NCI-H2029 treated with DMSO at 0.1 percent for 48 hours (cell line): ENCODE measurements at regions not wholly inside any gene's neighbourhood (a gene's known extent, or its start where the extent isn't known, plus 50 kb on each side); places are given as distances from the start of the nearest gene placed in this dataset.

Experiments used
- DNase-seq: peaks from one replicate; lab custom pipeline; 2025; lab: John Stamatoyannopoulos, UW

DNA sequence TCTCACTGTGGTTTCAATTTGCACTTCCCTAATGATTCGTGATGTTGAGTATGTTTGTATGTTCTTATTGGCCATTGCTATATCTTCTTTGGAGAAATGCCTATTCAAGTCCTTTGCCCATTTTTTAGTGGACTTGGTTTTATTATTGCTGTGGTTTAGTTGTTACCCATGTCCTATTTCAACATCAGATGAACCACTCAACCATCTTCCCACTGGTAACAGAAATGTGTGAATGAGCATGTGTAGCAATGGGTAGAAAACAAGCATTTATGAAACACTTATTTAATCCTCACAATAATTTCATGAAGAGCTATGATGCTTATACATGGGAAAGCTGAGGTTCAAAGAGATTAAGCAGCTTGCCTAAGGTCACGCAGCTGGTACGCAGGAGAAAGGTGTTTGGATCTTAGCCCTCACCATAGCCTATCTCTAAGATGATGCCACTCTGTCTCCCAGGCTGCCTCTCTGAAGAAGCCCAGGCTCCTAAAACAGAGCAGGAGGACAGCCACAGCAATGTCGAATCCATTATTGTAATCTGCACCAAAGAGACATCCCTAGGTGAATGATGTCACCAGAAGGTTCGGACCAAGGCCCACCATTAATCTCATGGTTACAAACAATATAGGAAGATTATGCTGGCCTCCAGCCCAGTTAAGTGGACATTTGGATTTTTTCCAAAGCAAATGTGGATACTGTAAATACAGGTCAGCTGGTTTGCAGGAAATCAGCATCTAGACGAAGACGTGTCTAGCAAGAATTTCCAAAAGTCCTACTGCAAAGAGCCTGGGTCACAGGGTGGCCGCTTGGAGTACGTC lies 447.6 kb upstream of the ZMIZ1 start:
- DNase-seq = peak; percentile 53

DNA sequence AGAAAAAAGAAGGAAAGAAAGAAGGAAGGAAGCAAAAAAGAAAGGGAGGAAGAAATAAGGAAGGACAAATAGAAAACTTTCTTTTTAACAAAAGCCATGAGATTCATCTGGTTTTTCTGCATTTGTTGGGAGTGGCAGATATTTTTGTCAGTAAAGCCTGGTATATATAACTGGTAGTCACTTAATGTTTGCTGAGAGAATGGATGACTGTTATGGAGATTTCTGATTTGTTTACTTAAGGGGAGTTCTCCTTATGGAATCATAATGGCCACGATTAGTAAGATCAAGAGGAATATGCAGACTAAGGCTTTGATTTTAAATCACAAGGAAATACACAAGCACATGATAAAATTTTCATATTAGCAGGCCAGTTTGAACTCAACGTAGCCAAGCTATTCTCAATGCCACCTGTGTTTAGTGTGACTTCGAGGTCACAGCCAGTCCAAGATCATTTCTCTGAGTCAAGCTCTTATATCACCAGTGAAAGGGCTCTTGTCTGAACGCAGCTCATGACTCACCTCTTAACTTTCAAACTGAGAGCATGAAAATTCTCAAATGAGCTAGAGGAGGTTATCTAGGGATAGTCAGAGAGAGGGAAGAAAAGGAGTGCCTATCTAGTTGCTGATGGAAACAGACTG lies 445.1 kb upstream of the ZMIZ1 start:
- DNase-seq = peak; percentile 11

GRCh38 chr10:78624791-78625190 lies 444.0 kb upstream of the ZMIZ1 start:
- DNase-seq = no peak

DNA sequence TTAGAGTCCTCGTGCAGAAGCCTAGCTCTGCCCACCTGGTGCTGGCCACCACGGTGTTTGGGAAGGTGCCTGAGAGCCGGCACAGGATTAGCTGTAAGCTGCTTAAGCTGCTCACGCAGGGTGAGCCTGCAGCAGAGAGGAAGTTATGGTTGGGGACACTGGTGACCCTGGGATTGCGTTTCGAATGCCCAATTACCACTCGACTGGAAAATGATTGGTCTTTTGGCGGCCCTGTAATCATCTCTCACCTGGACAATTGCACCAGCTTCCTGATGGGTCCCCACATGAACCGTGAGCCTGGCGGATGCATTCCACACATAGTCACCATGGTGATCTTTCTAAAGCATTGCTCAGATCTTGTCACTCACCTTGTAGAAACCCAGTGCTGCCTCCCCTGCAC lies 442.3 kb upstream of the ZMIZ1 start:
- no peak for DNase-seq

DNA sequence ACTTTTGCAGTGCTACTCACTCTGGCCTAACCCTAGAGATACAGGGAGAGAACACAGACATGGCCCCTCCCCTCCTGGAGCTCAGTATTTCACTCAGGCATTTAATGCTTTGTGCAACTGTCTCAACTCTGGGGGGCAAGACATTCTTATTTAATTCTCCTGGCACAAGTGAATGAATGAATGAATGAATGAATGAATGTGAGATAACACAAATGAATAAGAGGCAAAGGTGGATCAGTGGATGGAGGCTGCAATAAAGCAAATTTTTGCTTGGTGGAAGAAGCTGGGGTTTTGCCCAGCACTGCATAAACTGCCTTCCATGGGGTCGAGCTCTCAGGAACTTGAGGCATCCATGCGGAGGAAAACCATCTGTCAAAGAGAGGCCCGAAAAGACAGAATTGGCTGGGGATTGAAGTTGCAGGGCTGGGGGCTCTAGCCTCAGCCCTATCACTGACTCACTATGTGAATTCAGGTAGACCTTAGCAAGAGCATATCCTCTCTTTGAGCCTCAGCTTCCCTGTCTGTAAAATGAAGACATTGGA lies 441.4 kb upstream of the ZMIZ1 start:
- no peak for DNase-seq

- DNase-seq = no peak
These were observed 439.8 kb upstream of the ZMIZ1 start for GRCh38 chr10:78628976-78629375.

- DNase-seq = no peak
These were observed 439.0 kb upstream of the ZMIZ1 start for GRCh38 chr10:78629773-78630172.

DNA sequence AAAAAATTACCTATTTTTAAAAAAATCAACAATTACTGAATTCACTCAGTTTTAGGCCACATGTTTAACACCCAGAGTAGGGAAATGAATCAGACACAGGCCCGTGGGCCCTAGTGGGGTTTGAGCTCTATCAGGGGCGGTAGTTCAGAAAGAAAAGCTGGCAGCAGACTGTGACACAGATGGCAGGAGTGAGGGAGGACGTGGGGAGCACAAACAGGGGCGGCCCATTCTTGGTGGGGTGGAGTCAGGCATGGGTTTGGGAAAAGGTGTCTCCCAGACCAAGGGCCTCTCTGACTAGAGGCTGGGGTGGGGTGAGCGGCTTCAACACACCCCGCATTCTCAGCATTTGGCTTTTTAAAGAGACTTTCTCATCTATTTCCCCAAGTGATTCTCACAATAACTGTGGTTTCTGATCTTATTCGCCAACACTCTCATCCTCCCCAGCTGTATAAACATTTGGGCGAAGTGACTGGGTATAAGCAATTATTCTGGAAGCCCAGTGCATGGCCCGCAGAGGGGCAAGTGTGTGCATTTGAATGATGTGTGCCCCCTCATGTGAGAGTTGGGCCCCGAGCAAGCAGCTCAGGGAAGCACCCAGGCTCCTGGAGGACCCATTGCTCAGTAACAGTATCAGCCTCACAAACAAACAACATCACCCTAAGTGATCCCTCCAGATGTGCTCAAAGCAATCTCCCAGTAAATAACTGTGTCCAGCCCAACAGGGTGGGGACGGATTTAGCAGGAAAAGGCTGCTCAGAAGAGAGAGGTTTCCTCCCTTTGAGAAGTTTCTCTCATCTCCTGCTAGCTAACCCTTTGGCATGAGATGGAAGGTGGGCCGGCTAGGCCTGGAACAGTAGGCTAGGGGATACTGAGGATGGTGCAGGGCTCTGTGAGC lies 437.6 kb upstream of the ZMIZ1 start:
- no peak for DNase-seq

- no peak for DNase-seq
These were observed 434.4 kb upstream of the ZMIZ1 start for GRCh38 chr10:78634389-78634815.

- no peak for DNase-seq
These were observed 433.9 kb upstream of the ZMIZ1 start for GRCh38 chr10:78634835-78635234.

GRCh38 chr10:78639629-78640028 lies 429.1 kb upstream of the ZMIZ1 start:
- DNase-seq = no peak

GRCh38 chr10:78640796-78641636 lies 427.8 kb upstream of the ZMIZ1 start:
- DNase-seq = no peak

DNA sequence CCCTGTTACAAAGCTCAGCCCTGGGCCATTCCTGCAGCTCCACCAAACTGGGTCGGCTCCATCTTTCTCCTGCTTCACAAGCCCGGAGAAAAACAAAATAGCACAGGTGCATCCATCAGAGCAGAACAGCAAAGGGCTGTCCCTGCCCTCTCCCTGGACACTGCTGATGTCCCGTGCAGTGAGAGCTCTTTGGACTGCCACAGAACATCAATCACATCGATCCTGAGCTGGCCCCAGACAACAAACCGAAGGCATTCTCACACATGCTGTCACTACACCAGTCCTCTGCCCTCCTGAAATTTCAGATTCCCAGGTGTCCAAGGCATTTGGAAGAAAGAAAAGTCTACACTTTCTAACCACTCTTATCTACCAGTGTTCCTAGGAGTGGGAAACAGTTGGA lies 427.1 kb upstream of the ZMIZ1 start:
- no peak for DNase-seq

DNA sequence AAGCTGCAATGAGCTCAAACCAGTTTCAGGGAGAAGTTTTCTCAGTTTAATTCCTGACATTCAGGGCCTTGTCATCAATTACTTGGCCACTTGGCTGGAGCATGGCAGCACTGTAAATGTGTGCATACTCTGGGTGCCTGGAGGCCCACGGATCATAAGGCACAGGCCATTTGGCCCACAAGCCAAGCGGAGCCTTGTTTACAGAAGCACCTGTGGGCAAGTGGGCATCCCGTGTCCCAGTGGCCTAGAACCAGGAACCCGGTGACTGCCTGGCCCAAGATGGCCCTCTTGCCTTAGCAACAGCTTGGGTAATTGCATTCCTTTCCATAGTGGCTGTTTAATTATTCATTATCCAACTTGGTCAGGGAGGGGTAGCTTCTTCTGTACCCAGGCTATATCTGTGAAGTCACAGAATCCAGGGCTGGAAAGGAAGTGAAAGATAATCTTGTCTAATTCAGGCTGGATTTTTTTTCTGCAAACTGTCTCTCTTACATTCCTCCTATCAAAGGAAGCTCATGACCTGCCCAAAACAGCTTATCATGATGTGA lies 426.4 kb upstream of the ZMIZ1 start:
- DNase-seq = no peak

DNA sequence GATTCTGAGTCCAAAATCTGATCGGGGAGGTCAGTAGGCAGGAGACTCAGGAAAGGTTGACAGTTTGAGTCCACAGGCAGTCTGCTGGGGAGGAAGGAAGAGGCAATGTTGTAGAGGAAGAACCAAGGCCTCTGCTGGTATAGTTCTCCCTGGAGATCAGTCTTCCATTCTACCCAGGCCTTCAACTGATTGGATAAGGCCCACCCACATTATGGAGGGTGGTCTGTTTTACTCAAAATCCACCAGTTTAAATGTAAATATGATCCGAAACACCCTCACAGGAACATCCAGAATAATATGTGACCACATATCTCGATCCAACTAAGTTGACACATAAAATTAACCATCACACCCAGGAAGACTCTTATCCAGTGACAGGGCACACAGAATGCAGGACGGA lies 425.3 kb upstream of the ZMIZ1 start:
- no peak for DNase-seq

- DNase-seq = no peak
These were observed 424.2 kb upstream of the ZMIZ1 start for GRCh38 chr10:78644550-78644949.

DNA sequence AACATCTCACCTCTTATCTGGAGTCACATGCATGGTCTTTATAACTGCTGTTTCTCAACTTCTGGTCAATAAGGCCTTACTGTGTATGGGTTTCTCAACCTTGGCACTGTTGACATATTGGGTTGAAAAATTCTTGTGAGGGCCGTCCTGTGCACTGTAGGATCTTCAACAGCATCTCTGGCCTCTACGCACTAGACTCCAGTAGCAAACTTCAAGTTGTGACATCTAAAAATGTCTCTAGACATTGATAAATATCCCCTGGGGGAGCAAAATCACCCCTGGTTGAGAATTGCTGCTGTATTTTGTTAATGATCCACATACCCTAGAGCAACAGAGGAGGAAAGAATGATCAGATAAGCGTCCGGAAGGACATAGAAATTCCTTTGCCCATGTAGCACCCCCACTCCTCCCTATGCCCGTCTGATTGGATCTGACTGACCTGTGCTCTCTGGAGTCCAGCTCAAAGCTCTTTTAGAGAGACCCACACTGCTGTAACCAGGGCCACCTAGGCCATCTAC lies 423.5 kb upstream of the ZMIZ1 start:
- DNase-seq = no peak

GRCh38 chr10:78645975-78646374 lies 422.8 kb upstream of the ZMIZ1 start:
- no peak for DNase-seq

GRCh38 chr10:78648256-78648860 lies 420.4 kb upstream of the ZMIZ1 start:
- DNase-seq = no peak

DNA sequence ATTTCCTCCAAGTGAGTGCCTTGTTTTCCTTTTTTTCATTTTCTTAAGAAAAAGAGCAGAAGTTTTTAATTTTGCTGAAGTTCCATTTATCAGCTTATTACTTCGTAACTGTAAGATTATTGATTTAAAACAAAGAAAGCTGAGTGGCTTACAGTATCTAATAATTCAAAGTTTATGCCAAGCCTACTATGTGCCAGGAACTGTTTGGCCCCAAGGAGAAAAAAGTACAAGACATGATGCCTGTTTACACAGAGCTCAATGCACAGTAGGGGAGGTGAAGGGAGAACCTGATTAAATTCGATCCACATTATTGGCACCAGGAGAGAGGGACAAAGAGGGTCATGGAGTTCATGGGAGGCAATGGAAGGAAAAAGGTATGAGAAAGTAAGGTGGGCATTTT lies 419.3 kb upstream of the ZMIZ1 start:
- no peak for DNase-seq

DNA sequence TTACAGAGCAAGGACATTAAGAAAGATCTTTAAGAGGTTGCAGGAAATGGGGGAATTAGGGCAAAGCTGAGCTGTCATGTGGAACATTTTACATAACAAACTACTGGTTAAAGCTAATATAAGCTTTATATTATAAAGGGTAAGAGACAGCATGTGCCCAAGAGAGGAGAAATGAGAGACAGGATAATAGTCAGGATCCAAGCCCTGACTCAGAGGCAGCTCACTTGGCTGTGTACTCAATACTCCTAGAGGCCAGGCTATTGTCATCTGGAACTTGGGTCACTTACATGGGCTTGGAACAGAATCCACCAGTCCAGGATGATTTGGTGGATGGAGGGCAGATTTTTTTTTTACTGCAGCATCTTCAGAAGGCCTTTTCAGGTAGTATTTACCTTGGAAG lies 418.6 kb upstream of the ZMIZ1 start:
- DNase-seq = no peak
